ENCODE measurements at regions not wholly inside any gene's neighbourhood (a gene's known extent, or its start where the extent isn't known, plus 50 kb on each side); places are given as distances from the start of the nearest gene placed in this dataset.

DNA sequence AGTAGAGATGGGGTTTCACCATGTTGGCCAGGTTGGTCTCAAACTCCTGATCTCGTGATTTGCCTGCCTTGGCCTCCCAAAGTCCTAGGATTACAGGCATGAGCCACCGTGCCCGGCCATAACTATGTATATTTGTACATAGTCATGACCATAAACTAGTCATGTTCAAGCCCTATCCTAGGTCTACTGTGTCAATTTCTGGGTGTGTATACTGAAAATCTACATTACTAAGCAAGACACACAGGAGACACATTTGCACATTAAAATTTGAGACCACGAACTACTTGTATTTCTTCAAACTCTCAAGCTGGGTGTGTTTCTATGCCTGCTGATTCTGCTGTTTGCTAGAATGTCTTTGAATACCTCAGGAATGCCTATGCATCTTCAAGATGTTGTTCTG lies 451.3 kb upstream of the MCTP2 start:
- H3K4me1 ChIP-seq: no peaks in the 10 kb centered on the region
- no peaks in the 10 kb centered on the region for H3K27me3 ChIP-seq
- TF ChIP-seq, protein P1, sequence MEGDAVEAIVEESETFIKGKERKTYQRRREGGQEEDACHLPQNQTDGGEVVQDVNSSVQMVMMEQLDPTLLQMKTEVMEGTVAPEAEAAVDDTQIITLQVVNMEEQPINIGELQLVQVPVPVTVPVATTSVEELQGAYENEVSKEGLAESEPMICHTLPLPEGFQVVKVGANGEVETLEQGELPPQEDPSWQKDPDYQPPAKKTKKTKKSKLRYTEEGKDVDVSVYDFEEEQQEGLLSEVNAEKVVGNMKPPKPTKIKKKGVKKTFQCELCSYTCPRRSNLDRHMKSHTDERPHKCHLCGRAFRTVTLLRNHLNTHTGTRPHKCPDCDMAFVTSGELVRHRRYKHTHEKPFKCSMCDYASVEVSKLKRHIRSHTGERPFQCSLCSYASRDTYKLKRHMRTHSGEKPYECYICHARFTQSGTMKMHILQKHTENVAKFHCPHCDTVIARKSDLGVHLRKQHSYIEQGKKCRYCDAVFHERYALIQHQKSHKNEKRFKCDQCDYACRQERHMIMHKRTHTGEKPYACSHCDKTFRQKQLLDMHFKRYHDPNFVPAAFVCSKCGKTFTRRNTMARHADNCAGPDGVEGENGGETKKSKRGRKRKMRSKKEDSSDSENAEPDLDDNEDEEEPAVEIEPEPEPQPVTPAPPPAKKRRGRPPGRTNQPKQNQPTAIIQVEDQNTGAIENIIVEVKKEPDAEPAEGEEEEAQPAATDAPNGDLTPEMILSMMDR (IDR thresholded peaks at IDR 0.05): no peak
- ATAC-seq: no peak
- no peaks in the 10 kb centered on the region for H3K36me3 ChIP-seq
- H3K27ac ChIP-seq: no peak overlapping the region
- no peak for DNase-seq
- no peak for FAIRE-seq
- no peaks in the 10 kb centered on the region for H3K9me3 ChIP-seq
- H3K4me3 ChIP-seq: no peak overlapping the region
- intact Hi-C loops (cut with DNase I): no loop called here
- 66 to 80% methylated on average over 4 of the region's 4 CpGs for WGBS, 2 donors

DNA sequence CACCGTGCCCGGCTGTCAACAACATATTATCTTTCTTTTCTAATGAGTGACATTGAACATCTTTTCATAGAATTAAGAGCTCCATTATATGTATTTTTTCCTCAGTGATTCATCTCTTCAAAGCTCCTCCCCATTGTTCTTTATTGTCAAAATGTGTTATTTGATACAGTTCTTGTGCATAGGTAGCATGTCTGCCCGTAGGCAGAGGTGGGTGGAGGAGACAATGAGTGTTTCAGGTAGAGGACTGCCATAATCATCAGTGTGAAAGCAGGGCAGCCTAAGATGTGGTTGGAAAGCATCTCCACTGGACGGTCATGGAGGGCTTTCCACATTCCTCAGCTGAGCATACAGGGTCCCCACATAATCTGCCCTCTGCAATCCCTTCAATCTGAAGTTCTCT lies 452.0 kb upstream of the MCTP2 start:
- ATAC-seq (no peak), FAIRE-seq (no peak), DNase-seq (no peak)
- Histone ChIP-seq H3K9me3 (no peaks in the 10 kb centered on the region), H3K4me3 (no peak overlapping the region), H3K36me3 (no peaks in the 10 kb centered on the region), H3K27me3 (no peaks in the 10 kb centered on the region), H3K4me1 (no peaks in the 10 kb centered on the region), H3K27ac (no peak overlapping the region)
- TF ChIP-seq, protein P1 (IDR thresholded peaks at IDR 0.05): no peak
- intact Hi-C loops (cut with DNase I): no loop called here
- 79 to 87% methylated on average over 4 of the region's 4 CpGs for WGBS, 2 donors

DNA sequence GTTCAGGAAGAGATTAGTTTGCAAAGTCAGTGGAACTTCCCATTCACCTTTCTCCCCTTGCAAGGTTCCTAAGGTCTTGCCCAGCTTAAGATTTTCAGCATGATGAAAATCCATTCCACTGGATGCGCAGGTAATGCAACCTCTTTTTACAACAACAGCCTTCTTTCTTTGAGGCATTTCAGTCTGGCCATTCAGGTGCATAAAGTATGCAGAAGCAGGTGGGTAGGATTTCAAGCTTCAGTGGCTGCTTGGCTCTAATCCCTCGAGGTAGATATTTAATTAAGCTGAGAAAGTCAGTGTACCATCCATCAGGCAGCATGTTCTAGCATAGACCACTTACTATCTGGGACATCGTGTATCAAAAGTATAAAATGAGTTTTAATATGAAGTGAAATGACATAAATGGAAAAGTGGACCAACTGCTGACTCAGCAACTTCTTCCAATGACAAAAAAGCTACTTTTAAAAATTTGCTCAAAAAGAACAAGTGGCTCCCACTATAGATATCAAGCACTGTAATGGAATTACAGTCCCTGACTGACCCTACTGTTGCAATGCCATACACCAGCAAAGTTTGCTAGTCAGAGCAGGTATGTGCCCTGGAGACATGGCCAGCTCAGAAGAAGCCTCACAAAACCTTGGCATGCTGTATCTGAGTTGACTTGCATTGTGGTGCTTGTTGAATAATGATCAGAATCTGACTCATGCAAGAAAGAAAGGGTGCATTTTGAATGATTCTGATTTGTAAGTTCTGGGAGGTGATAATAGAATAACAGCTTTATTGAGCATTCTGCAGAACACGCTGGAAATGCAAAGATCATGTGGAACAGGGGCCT lies 459.9 kb upstream of the MCTP2 start:
- Histone ChIP-seq H3K9me3 (no peaks in the 10 kb centered on the region), H3K4me3 (no peak overlapping the region), H3K4me1 (no peaks in the 10 kb centered on the region), H3K27ac (no peak overlapping the region), H3K36me3 (no peaks in the 10 kb centered on the region), H3K27me3 (no peaks in the 10 kb centered on the region)
- FAIRE-seq (no peak), ATAC-seq (no peak), DNase-seq (no peak)
- intact Hi-C loops (cut with DNase I): no loop called here
- TF ChIP-seq, protein P1 (IDR thresholded peaks at IDR 0.05): no peak
- WGBS, 2 donors: 65 to 71% methylated on average over 4 of the region's 4 CpGs

DNA sequence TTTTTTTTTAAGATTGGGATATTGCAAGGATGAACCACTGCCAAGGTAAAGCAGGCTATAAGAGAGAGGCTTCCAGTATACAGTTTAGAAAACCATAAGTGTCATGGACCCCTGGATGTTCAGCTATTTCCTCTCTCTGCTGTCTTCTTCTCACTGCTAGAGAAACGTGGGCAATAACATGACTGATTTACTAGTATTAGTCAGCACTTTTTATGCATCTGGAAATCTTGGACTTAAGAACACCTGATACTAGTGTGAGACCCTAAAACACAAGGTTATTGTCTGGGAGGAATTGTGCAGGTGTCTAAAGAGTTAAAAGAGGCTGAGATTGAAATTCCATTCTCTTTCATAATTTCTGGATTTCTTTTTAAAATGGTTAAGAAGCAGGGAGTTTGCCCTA lies 460.6 kb upstream of the MCTP2 start:
- Histone ChIP-seq H3K36me3 (no peaks in the 10 kb centered on the region), H3K9me3 (no peaks in the 10 kb centered on the region), H3K4me3 (no peak overlapping the region), H3K27me3 (no peaks in the 10 kb centered on the region), H3K27ac (no peak overlapping the region), H3K4me1 (no peaks in the 10 kb centered on the region)
- ATAC-seq: no peak
- intact Hi-C loops (cut with DNase I): no loop called here
- DNase-seq: no peak
- FAIRE-seq: no peak
- 24 to 37% methylated on average over 1 of the region's 1 CpG for WGBS, 2 donors
- TF ChIP-seq, protein P1 (IDR thresholded peaks at IDR 0.05): no peak

DNA sequence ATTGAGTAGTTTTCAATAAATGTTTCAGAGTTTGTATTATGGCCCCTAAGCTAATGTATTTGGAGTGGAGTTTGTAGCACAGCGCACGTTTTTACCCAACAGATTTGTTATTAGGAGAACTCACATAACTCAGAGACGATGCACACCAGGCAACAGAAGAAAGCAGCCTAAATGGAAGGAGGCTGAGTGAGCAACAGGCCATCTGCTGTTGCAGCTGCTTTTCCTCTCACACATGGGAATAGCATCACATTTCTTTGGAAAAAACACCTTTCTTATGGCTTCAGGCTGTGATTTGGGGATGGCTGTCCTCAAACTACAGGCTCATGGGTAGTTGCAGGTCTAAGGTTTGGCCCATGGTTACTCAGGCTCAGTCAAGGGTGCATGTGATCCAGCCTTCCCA lies 469.3 kb upstream of the MCTP2 start:
- Histone ChIP-seq H3K4me3 (no peak overlapping the region), H3K36me3 (no peaks in the 10 kb centered on the region), H3K4me1 (peaks cover 0 to 3% (median 0%) of the 10 kb centered on the region in 3 donors), H3K27me3 (no peaks in the 10 kb centered on the region), H3K9me3 (no peaks in the 10 kb centered on the region), H3K27ac (no peak overlapping the region)
- 80 to 84% methylated on average over 3 of the region's 3 CpGs for WGBS, 2 donors
- DNase-seq: no peak
- intact Hi-C loops (cut with DNase I): no loop called here
- TF ChIP-seq, protein P1 (IDR thresholded peaks at IDR 0.05): no peak
- no peak for FAIRE-seq
- ATAC-seq: no peak
